ENCODE measurements at regions not wholly inside any gene's neighbourhood (a gene's known extent, or its start where the extent isn't known, plus 50 kb on each side); places are given as distances from the start of the nearest gene placed in this dataset.
"Not testable (repeated sequence)": the region's sequence is repeated elsewhere in the genome, so short reads cannot be mapped to it uniquely, and the experiment has no call there.

DNA sequence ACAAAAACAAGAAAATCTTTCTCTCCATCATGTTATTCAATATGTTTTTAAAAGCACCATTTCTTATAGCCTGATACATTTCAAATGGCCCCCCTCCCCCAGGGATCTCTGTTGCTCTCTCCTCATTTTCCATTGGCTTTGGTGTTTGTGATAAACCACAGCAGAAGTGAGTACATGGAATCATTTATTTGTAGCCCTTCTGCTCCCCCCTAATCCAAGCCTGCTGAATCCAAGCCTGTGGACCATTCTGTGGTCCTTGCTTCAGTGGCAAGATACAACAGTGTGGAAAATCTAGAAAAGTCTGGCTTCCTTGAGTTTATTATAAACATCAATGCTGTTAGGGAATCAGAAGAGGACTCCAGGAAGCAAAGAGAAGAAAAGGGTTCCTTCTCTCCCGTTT lies 737.2 kb upstream of the TPTE start:
- DNase-seq (ENCODE audit: low spot score), result not testable (repeated sequence)

- DNase-seq (ENCODE audit: low spot score), result not testable (repeated sequence)
These were observed 735.3 kb upstream of the TPTE start for GRCh38 chr21:9786092-9786491.

- not testable (repeated sequence) for DNase-seq (ENCODE audit: low spot score)
These were observed 733.1 kb upstream of the TPTE start for GRCh38 chr21:9788281-9788680.

- not testable (repeated sequence) for DNase-seq (ENCODE audit: low spot score)
These were observed 731.0 kb upstream of the TPTE start for GRCh38 chr21:9790354-9790753.

GRCh38 chr21:9791453-9791852 lies 729.9 kb upstream of the TPTE start:
- DNase-seq (ENCODE audit: low spot score), result not testable (repeated sequence)

DNA sequence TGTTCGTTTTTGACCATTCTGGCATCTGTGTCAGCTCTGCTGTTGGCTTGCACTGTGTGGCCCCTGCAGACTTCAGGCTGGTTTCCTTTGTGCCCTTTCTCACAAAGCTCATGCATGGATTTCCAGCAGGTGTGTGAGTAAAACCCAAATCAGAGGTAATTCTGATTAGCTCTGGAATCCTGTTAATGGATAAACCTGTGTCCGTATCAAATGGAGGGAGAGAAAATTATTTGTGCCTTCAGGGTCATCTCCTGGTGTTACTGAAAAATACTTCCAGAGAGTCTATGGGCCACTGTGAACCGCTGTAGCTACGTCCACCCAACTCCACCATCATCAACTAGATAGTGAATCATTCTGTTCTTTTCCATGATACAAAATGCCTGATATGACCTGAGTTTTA lies 726.1 kb upstream of the TPTE start:
- not testable (repeated sequence) for DNase-seq (ENCODE audit: low spot score)

GRCh38 chr21:9796293-9796692 lies 725.1 kb upstream of the TPTE start:
- DNase-seq (ENCODE audit: low spot score), result not testable (repeated sequence)

- not testable (repeated sequence) for DNase-seq (ENCODE audit: low spot score)
These were observed 713.7 kb upstream of the TPTE start for GRCh38 chr21:9807675-9808074.

DNA sequence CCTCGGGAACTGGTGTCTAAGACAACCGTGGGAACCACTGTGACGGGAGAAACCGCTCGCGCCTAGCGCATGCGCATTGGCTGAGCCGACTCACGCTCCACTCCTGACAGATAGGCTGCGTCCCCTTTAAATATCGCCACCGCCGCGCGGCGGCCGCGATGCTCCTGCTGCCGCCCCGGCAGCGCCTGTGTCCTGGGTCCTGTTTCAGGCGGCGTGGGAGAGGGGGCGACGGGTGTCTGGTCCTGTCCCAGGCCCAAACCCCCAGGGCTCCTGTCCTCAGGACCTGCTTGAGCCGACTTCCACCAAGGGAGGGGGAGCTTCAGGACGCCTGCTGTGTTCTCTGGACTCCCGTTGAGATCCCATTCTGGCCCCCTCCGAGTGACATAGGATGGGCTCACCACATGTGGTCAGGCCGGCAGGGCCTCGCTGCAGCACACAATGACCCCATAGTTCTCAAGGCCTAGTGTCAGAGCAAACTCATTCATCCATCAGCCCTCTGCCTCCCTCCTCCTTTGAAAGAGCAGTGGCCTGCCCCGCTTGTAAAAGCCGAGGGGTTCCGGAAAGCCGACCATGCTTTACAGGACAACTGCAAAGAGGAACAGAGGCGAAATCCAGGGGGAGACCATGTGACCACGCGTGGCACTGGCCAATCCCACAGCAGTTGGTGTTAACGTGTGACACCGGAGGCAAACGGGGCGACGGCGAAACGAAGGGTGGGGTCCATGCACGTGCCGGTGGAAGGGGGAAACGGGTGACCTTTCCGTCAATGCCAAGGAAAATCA lies 710.0 kb upstream of the TPTE start:
- not testable (repeated sequence) for DNase-seq (ENCODE audit: low spot score)

DNA sequence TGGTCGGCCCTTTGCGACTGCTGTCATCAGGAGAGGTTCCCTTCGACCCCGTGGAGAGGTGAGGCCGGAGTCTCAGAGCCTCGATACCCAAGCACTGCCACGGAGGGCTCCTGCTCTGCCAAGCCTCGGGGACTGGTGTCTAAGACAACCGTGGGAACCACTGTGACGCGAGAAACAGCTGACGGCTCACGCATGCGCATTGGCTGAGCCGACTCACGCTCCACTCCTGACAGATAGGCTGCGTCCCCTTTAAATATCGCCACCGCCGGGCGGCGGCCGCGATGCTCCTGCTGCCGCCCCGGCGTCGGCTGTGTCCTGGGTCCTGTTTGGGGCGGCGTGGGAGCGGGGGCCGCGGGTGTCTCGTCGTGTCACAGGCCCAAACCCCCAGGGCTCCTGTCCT lies 708.9 kb upstream of the TPTE start:
- DNase-seq (ENCODE audit: low spot score), result not testable (repeated sequence)

GRCh38 chr21:9813894-9814814 lies 707.2 kb upstream of the TPTE start:
- DNase-seq (ENCODE audit: low spot score), result not testable (repeated sequence)

DNA sequence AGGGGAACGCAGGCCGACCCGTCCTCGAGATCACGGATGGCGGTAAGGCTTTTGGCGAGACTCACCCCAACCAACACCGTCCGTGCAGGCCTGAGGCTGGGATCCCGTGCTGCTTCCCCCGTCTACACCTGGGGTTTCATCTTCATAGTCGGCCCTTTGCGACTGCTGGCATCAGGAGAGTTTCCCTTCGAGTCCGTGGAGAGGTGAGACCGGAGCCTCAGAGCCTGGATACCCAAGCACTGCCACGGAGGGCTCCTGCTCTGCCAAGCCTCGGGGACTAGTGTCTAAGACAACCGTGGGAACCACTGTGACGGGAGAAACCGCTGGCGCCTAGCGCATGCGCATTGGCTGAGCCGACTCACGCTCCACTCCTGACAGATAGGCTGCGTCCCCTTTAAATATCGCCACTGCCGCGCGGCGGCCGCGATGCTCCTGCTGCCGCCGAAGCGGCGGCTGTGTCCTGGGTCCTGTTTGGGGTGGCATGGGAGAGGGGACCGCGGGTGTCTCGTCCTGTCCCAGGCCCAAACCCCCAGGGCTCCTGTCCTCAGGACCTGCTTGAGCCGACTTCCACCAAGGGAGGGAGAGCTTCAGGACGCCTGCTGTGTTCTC lies 706.1 kb upstream of the TPTE start:
- not testable (repeated sequence) for DNase-seq (ENCODE audit: low spot score)

DNA sequence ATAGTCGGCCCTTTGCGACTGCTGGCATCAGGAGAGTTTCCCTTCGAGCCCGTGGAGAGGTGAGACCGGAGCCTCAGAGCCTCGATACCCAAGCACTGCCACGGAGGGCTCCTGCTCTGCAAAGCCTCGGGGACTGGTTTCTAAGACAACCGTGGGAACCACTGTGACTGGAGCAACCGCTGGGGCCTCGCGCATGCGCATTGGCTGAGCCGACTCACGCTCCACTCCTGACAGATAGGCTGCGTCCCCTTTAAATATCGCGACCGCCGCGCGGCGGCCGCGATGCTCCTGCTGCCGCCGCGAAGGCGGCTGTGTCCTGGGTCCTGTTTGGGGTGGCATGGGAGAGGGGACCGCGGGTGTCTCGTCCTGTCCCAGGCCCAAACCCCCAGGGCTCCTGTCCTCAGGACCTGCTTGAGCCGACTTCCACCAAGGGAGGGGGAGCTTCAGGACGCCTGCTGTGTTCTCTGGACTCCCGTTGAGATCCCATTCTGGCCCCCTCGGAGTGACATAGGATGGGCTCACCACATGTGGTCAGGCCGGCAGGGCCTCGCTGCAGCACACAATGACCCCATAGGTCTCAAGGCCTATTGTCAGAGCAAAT lies 704.5 kb upstream of the TPTE start:
- DNase-seq (ENCODE audit: low spot score), result not testable (repeated sequence)

DNA sequence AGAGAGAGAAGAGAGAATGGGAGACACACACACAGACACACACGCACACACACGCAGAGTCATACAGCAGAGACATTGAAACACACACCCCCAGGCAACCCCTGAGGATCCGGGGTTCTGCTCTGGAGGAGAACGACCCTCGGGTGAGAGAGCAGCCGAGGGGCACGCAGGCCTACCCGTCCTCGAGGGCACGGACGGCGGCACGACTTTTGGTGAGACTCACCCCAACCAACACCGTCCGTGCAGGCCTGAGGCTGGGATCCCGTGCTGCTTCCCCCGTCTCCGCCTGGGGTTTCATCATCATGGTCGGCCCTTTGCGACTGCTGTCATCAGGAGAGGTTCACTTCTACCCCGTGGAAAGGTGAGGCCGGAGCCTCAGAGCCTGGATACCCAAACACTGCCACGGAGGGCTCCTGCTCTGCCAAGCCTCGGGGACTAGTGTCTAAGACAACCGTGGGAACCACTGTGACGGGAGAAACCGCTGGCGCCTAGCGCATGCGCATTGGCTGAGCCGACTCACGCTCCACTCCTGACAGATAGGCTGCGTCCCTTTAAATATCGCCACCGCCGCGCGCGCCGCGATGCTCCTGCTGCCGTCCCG lies 703.4 kb upstream of the TPTE start:
- not testable (repeated sequence) for DNase-seq (ENCODE audit: low spot score)

DNA sequence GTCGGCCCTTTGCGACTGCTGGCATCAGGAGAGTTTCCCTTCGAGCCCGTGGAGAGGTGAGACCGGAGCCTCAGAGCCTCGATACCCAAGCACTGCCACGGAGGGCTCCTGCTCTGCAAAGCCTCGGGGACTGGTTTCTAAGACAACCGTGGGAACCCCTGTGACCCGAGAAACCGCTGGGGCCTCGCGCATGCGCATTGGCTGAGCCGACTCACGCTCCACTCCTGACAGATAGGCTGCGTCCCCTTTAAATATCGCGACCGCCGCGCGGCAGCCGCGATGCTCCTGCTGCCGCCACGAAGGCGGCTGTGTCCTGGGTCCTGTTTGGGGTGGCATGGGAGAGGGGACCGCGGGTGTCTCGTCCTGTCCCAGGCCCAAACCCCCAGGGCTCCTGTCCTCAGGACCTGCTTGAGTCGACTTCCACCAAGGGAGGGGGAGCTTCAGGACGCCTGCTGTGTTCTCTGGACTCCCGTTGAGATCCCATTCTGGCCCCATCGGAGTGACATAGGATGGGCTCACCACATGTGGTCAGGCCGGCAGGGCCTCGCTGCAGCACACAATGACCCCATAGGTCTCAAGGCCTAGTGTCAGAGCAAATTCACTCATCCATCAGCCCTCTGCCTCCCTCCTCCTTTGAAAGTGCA lies 701.7 kb upstream of the TPTE start:
- DNase-seq (ENCODE audit: low spot score), result not testable (repeated sequence)

GRCh38 chr21:9820579-9820978 lies 700.8 kb upstream of the TPTE start:
- not testable (repeated sequence) for DNase-seq (ENCODE audit: low spot score)

DNA sequence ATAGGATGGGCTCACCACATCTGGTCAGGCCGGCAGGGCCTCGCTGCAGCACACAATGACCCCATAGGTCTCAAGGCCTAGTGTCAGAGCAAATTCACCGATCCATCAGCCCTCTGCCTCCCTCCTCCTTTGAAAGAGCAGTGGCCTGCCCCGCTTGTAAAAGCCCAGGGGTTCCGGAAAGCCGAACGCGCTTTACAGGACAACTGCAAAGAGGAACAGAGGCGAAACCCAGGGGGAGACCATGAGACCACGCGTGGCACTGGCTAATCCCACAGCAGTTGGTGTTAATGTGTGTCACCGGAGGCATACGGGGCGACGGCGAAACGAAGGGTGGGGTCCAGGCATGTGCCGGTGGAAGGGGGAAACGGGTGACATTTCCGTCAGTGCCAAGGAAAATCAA lies 699.9 kb upstream of the TPTE start:
- not testable (repeated sequence) for DNase-seq (ENCODE audit: low spot score)

- DNase-seq (ENCODE audit: low spot score), result not testable (repeated sequence)
These were observed 699.1 kb upstream of the TPTE start for GRCh38 chr21:9822093-9822820.

DNA sequence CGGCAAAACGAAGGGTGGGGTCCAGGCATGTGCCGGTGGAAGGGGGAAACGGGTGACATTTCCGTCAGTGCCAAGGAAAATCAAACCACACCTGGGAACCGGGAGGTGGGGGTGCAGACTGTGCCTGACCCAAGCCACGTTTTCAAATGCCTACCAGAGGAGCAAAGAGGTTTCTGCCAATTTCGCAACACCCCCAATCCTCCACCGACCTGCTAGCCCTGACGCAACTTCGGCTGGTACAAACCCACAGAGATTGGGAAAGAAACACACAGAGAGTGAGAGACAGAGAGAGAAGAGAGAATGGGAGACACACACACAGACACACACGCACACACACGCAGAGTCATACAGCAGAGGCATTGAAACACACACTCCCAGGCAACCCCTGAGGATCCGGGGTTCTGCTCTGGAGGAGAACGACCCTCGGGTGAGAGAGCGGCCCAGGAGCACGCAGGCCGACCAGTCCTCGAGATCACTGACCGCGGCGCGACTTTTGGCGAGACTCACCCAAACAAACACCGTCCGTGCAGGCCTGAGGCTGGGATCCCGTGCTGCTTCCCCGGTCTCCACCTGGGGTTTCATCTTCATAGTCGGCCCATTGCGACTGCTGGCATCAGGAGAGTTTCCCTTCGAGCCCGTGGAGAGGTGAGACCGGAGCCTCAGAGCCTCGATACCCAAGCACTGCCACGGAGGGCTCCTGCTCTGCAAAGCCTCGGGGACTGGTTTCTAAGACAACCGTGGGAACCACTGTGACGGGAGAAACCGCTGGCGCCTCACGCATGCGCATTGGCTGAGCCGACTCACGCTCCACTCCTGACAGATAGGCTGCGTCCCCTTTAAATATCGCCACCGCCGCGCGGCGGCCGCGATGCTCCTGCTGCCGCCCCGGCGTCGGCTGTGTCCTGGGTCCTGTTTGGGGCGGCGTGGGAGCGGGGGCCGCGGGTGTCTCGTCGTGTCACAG lies 697.9 kb upstream of the TPTE start:
- DNase-seq (ENCODE audit: low spot score), result not testable (repeated sequence)

Data from SK-N-DZ (cell line).